Ovary (tissue), 3 donors: ENCODE measurements at regions not wholly inside any gene's neighbourhood (a gene's known extent, or its start where the extent isn't known, plus 50 kb on each side); places are given as distances from the start of the nearest gene placed in this dataset.

ENCODE experiments used
- CTCF ChIP-seq, 3 donors: fragments of 450-650 bp in 2 of 3; fragments of 200-600 bp in 1 of 3; IDR thresholded peaks; one replicate each; pipeline versions ENCODE4 v1.5.1 to v1.8.0; 2016 to 2022; ENCODE audit warnings: antibody characterized with exemption in 3 of 3, mild to moderate bottlenecking in 1 of 3
- EP300 ChIP-seq: sonication (generic); formaldehyde crosslinking; IDR thresholded peaks from one replicate; pipeline ENCODE4 v1.6.1; 2017; ENCODE audit warnings: antibody characterized with exemption
- POLR2A ChIP-seq: fragments of 450-650 bp; IDR thresholded peaks from one replicate; pipeline ENCODE4 v1.6.1; 2017; ENCODE audit warnings: antibody characterized with exemption, mild to moderate bottlenecking, moderate library complexity
- donor health status: DM: no; HTN: no; CAD: no.

DNA sequence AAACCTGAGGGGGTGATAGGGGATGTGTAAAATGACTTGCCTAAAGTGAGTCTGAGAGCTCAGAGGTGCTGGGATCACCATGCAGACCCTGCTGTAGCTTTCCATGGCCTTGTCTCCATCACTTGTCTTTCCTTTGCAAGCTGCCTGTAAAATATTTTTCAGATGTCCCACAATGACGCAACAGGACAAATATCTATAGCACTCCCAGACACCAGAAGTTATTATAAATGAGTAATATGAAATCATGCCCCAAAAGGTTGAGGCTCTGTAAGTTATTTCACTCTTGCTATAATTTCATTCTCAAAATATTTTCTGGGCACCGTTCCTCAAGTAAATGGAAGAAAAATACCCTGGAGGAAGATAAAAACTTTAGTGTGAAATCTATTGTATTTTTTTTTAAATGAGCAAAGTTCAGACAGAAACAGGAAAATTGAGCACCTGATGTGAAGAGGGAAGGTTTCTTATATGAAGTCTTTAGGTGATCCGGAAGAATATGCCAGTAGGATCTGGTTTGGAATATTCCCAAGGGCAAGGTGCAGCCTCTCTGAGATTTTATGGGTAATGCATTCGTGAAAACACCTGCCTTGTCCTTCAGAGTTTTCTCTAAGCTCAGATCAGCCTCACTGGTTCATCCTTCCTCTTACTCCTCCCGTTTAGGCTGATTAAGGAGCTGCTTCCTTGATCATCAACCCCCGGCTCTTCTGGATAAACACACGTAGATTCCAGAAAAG is 138.3 kb upstream of the DMAC1 start:
- no peak for TF ChIP-seq POLR2A
- no peak for TF ChIP-seq CTCF (IDR thresholded peaks at IDR 0.05)
- no peak for TF ChIP-seq EP300
